GM12874 (cell line): ENCODE measurements at regions not wholly inside any gene's neighbourhood (a gene's known extent, or its start where the extent isn't known, plus 50 kb on each side); places are given as distances from the start of the nearest gene placed in this dataset.

ENCODE experiments used
- TF ChIP-seq, protein P1 (sequence below): IDR thresholded peaks from 2 replicates; pipeline ENCODE4 v1.5.1; 2011; ENCODE audit warnings: low read depth, mild to moderate bottlenecking, control low read depth, low read length, moderate library complexity; ENCODE audit not compliant: insufficient read depth

GRCh38 chr4:36553453-36553852 is 272.0 kb downstream of the DTHD1 start:
- TF ChIP-seq, protein P1, sequence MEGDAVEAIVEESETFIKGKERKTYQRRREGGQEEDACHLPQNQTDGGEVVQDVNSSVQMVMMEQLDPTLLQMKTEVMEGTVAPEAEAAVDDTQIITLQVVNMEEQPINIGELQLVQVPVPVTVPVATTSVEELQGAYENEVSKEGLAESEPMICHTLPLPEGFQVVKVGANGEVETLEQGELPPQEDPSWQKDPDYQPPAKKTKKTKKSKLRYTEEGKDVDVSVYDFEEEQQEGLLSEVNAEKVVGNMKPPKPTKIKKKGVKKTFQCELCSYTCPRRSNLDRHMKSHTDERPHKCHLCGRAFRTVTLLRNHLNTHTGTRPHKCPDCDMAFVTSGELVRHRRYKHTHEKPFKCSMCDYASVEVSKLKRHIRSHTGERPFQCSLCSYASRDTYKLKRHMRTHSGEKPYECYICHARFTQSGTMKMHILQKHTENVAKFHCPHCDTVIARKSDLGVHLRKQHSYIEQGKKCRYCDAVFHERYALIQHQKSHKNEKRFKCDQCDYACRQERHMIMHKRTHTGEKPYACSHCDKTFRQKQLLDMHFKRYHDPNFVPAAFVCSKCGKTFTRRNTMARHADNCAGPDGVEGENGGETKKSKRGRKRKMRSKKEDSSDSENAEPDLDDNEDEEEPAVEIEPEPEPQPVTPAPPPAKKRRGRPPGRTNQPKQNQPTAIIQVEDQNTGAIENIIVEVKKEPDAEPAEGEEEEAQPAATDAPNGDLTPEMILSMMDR: no peak

DNA sequence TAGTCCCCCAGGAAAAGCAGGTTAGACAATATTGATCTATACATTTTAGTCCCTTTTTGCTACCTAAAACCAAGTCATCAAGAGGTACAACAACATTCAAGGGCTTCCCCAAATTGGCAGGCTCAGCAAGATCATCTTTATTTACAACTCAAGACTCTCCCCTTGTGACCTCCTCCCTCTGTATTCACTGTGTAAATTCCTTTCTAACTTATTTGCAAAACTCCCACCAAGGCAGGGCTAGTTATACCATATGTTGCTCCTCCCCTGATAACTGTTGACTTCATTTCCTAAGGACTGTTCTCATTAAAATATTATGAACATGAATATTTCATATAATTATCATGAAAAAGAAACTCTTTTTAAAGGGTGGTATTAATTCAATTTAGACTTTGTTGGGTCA is 275.6 kb downstream of the DTHD1 start:
- TF ChIP-seq, protein P1: no peak

GRCh38 chr4:36568575-36568974 is 287.2 kb downstream of the DTHD1 start:
- TF ChIP-seq, protein P1: no peak

DNA sequence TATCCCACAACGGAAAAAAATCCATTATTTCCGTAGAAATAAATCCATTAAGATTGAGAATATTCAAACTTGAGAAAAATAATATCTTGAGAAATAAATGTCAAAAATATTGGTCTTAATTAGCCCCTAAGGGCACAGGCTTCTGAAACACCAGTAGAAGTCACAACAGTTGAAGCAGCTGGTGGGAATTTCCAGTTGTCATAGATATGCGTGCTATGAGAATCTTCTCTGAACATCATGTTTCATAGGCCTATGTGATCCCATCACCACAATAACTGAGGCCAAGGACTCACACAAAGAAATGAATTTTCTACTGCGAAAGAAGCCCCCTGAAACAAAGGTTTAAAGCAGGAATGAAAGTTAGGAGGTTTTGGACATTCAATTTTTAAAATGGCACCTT is 292.0 kb downstream of the DTHD1 start:
- TF ChIP-seq, protein P1: no peak

GRCh38 chr4:36574816-36575215 is 293.4 kb downstream of the DTHD1 start:
- TF ChIP-seq, protein P1: no peak

DNA sequence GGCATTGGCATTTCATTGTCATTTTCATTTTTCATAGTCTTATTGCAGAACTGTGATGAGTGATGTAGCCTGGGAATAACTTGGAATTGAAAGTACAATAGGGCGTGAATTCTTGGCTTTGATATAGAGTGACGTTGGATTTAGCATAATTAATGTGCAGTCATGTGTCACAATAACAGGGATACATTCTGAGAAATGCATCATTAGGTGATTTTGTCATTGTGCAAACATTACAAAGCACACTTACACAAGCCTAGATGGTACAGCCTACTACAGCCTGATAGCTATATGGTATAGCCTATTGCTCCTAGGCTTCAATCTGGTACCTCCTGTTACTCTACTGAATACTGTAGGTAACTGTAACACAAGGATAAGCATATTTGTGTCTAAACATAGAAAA is 300.8 kb downstream of the DTHD1 start:
- TF ChIP-seq, protein P1: no peak

DNA sequence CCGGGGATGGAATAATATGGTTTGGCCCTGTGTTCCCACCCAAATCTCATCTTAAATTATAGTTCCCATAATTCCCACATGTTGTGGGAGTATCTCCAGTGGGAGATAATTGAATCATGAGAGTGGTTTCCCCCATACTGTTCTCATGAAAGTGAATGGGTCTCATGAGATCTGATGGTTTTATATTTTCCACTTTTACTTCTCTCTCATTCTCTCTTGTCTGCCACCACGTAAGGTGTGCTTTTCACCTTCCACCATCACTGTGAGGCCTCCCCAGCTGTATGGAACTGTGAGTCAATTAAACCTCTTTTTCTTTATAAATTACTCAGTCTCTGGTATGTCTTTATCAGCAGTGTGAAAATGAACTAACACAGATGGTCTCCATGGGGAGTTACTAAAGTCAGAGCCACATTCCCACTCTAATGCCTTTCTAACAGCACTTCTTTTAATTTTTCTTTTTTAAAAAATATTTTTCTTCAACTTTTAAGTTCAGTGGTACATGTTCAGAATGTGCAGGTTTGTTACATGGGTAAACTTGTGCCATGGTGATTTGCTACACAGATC is 306.6 kb downstream of the DTHD1 start:
- TF ChIP-seq, protein P1: no peak
